HG03064 (cell line): ENCODE measurements at regions not wholly inside any gene's neighbourhood (a gene's known extent, or its start where the extent isn't known, plus 50 kb on each side); places are given as distances from the start of the nearest gene placed in this dataset.

ENCODE experiments used
- ATAC-seq: cut with Tn5 transposase; IDR thresholded peaks from one replicate; pipeline ENCODE4 v1.9.1; 2021; ENCODE audit warnings: low read depth; ENCODE audit not compliant: unreplicated experiment

GRCh38 chr3:107992976-107993684, 97.7 kb downstream of the CD47 start:
- ATAC-seq: no peak

- ATAC-seq: no peak
Measured at GRCh38 chr3:107990926-107991325, 99.9 kb downstream of the CD47 start.

GRCh38 chr3:107990433-107990832, 100.4 kb downstream of the CD47 start:
- ATAC-seq: no peak

- no peak for ATAC-seq
Measured at GRCh38 chr3:107989661-107990060, 101.2 kb downstream of the CD47 start.

- no peak for ATAC-seq
Measured at GRCh38 chr3:107988460-107989175, 102.2 kb downstream of the CD47 start.

GRCh38 chr3:107987036-107987939, 103.5 kb downstream of the CD47 start:
- no peak for ATAC-seq

- no peak for ATAC-seq
Measured at GRCh38 chr3:107986505-107986904, 104.3 kb downstream of the CD47 start.

GRCh38 chr3:107985496-107985895, 105.3 kb downstream of the CD47 start:
- peak; percentile 97 for ATAC-seq

GRCh38 chr3:107983247-107983646, 107.6 kb downstream of the CD47 start:
- no peak for ATAC-seq

- ATAC-seq: no peak
Measured at GRCh38 chr3:107982165-107982564, 108.7 kb downstream of the CD47 start.

GRCh38 chr3:107981471-107982111, 109.2 kb downstream of the CD47 start:
- no peak for ATAC-seq

GRCh38 chr3:107979538-107979937, 111.3 kb downstream of the CD47 start:
- ATAC-seq: no peak

- ATAC-seq: no peak
Measured at GRCh38 chr3:107978131-107979055, 112.4 kb downstream of the CD47 start.

- no peak for ATAC-seq
Measured at GRCh38 chr3:107977221-107978130, 113.4 kb downstream of the CD47 start.

- ATAC-seq: no peak
Measured at GRCh38 chr3:107976202-107976800, 114.5 kb downstream of the CD47 start.

- no peak for ATAC-seq
Measured at GRCh38 chr3:107975529-107976201, 115.2 kb downstream of the CD47 start.

GRCh38 chr3:107973961-107974360, 116.9 kb downstream of the CD47 start:
- no peak for ATAC-seq

- ATAC-seq: no peak
Measured at GRCh38 chr3:107973152-107973551, 117.7 kb downstream of the CD47 start.
